Esophagus muscularis mucosa (tissue), 2 donors: ENCODE measurements at regions not wholly inside any gene's neighbourhood (a gene's known extent, or its start where the extent isn't known, plus 50 kb on each side); places are given as distances from the start of the nearest gene placed in this dataset.

ENCODE experiments used
- POLR2A ChIP-seq: fragments of 450-650 bp; IDR thresholded peaks from one replicate; pipeline ENCODE4 v1.6.1; 2017; ENCODE audit warnings: antibody characterized with exemption, moderate library complexity, mild to moderate bottlenecking, low read depth
- POLR2AphosphoS5 ChIP-seq, 2 donors: sonication (generic); formaldehyde crosslinking; IDR thresholded peaks; one replicate each; pipeline ENCODE4 v1.6.1; 2017; ENCODE audit warnings: antibody characterized with exemption in 2 of 2

DNA sequence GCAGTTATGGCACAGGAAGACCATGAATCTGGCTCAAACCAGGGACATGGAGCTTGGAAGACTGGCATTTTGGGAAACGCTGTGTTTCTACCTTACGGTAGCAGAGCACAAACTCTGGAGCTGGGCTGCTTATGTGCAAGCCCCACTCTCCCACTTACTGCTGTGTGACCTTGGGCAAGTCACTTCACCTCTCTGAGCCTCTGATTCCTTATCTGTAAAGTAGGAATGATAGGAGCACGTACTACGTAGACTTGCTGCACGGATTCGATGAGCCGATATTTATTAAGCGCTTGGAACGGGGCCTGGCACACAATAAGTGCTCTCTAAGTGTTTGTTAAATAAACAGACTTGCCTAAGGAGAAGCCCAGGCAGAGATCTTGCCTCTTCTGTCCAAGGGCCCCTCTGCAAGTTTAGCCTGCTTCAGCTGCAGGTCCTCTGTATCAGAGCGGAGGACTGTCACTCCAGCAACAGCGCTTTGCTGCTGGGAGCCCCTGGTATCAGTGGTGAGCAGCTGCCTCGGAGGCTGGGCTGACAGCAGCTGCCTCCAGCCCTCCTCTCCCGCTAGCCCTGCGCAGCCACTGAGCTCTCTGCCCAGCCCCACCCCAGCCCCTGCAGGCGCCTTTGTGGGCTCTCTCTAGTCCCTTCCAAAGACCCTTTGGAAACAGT lies 96.9 kb upstream of the ANO1 start:
- TF ChIP-seq POLR2AphosphoS5 (IDR thresholded peaks at IDR 0.05): no peak
- TF ChIP-seq POLR2A: no peak
